ENCODE measurements at regions not wholly inside any gene's neighbourhood (a gene's known extent, or its start where the extent isn't known, plus 50 kb on each side); places are given as distances from the start of the nearest gene placed in this dataset.

DNA sequence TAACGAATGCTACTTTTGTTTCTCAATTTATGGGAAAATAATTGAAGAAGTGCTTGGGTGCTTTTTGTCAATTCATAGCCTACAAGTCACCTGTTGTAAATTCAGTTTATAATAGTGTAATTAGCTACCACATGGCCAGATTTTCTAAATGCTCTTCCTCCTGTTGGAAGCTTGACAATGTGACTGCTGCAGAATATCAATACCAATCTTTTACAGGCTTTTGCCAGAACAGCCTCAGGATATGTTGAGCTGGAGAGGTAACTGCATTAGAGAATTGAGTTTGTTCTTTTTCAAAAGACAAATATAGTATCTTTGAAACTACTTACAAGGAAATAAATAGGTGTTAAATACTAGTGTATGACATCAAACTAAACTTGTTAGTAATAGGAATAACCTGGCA is 277.8 kb downstream of the POU4F1 start:
- DNase-seq: no peak

DNA sequence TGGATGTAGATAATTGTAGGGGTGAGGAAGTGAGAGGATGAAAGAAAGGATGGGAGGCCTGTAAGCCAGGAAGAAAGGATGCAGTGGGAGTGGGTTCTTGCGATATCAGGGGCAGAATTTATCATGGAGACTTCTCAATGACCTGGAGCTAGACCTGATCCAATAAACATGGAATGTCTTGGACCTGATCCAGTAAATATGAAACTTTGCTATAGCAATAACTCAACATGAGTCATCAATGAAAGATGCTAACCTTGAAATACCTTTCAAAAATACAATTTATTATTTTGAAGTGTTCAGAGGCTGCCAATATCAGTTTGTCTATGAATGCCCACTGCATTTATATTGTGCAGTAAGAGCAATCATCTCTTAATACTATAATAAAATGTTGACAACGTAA is 279.5 kb downstream of the POU4F1 start:
- DNase-seq: no peak

DNA sequence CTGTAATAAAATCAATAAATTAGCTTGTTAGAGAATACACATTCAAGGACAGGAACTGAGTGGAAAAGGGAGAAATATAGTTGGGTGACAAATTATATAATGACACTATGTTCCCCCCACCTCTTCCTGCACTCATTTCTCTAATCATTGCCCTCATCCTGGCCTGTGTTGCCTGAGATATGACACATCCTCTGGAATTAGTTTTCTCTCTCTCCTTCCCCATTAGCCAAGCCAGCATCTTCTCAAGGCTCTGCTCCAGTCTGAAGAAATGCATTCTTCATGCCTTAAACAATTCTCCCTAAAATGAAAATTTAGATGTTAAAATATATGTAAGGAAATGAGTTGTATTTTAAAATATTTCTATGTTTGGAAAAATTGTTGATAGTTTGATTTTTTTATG is 280.3 kb downstream of the POU4F1 start:
- DNase-seq: no peak

DNA sequence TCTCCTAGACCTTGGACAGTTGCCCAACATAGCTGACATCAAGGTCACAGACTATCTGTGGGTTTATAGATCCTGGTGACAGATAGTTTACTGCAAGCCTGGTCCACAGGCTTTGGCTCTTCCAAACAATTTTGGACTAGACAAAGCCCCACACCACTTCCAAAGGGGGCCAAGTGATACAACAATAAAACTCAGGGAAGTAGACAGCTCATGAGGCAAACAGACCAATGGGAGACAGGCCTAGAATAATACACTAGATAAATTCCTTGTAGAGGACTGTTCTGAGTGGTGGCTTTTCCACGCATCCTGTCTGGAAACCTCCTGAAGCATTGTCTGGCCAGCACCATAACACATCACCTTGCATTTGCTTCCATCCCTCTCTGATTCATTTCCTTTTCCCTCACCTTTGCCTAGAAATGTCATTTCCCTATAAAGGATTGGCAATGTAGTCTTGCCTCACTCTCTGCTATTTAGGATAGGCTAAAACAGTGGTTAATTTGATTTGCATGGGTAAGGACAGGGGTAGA is 284.2 kb downstream of the POU4F1 start:
- no peak for DNase-seq

DNA sequence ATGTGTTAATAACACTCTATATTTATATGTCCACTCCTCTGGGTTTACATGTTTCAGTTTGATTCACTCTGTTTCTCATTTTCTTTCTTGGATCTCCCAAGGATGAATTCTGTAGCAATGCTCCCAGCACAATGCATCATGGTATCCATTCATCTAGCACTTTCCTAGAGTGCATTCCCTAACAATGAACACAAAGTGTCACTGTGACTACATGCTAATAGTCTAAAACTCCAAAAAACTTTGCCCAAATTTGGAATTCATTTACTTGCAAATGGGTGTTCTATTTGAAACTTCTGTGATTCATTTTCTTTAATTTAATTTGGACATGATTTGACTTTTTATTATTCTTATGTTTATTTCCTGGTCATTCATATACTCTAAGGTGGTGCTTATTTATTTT is 286.3 kb downstream of the POU4F1 start:
- DNase-seq: no peak

DNA sequence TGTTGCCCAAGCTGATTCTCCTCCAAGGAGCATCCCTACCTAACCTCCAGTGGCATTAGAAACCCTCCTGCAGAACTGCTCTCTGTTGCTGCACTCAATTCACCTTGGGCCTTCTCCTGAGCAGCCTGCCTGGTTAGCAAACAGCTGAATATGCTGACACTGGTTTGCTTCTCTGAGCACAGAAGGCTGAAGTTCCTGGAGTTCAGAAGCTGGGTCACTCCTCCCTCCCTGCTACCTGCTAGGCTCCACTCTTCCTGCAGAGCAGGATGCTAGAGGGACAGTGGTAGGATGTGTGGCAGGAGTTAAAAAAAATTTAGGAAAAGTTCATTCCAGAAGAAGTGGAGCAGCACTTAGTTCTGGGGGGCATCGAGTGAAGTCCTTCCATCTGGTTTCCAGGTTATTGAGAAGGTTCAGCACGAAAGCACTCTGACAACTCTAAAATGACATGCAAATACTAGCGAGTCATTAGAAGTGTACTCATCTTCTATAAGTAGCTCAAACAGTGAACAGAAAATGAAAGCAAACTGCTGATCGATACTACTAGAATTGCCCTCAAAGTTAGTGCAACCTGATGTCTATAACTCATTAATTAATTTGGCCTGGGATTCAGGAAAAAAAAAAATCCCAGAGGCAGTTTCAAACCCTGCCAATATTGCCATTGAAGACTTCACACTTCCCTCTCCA is 293.7 kb downstream of the POU4F1 start:
- no peak for DNase-seq

DNA sequence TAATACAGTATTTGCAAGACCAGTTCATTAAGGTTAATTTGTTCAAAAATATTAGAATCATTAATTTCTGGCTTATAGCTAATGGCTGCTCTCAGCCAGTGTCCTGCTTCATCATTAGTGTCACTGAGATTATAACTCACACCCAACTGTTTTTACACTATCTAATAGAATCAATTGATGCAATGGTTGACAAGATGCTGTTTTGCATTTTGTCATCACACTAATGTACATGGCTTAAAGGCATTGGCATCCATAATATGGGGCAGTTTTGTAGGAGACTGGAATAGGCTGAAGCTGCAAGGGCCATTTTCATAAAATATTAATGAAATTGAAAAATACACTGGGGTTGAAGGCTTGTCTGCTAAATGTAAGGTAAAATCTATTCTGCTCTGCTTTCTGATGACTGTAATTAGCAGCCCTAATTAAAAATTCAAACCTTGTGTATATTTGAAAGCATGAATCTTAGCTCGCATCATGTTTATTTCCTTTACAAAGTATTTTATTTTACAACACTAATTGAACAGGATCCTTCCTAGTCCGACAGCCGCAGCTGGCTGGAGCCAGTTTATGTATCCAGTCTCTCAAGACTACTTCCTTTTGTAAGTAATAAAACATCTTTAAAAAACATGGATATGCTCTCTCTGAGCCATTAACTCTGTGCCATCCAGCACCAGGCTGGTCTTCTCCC is 296.7 kb downstream of the POU4F1 start:
- no peak for DNase-seq

DNA sequence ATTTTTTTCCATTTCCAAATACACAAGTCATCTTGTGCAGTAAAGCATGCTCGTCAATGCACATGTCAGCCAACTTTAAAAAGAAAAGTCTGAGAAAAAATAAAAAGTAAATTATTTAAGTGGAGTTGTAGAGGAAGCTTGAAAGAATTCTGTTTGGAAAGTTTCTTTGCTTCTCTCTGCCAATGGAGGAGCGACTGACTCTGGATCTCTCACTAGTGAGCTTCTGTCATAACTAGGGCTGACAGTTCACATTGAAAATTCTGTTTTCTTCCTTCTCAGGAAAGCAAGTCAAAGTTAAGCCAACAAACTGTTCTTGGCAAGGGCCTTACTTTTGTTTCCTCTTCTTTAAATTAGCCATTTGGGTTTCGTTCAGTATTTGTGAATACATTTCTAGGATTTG is 298.2 kb downstream of the POU4F1 start:
- no peak for DNase-seq

DNA sequence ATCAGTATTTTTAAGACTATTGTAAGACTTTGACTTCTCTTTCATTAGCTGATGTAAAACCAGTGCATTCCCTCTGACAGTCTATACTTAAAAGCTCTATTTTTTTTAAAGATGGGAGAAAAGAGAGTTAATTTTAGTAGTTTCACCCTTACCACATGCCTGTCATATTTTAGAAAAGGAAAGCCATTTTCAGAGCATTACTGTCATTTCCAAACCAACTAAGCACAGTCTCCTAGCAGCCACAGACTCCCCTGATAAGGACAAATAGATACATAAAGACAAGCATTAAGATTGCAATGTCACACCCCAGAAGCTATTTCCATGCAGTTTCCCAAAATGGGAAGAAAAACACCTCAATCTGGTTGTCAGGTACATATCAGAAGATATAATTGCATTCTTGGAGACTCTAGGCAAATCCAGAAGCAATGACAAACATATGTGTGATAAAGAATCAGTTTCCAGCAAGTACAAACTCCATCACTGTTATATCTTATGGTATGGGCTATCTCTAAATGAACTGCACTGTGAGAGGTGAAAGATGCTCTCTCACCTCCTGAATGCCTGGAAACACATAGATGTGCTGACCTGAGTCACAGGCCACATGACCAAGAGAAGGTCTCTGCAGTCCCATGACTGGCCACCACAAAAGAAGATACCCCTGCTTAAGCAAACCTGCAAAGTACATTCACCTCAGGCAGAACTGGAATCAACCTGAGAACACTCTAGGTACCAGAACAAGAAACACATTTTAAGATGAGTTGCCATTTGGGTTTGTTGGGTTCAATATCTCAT is 303.3 kb downstream of the POU4F1 start:
- no peak for DNase-seq

DNA sequence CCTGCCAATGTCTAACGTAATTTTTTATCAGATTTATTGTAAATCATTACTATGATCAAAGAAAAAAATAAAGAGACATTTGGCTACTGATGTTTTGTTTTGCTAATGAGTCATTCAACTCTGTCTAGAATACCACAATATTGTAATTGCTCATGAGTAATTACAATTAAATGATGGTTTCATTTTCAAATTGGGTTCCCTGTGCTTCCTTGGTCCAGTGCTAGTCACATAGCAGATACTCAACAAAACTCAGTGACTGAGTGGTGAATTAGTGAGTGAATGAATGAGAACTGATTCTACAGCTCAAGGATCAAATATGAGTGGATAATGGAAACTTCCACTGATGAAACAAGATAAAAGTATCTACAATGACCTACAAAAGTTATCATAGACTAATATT is 304.7 kb downstream of the POU4F1 start:
- no peak for DNase-seq

DNA sequence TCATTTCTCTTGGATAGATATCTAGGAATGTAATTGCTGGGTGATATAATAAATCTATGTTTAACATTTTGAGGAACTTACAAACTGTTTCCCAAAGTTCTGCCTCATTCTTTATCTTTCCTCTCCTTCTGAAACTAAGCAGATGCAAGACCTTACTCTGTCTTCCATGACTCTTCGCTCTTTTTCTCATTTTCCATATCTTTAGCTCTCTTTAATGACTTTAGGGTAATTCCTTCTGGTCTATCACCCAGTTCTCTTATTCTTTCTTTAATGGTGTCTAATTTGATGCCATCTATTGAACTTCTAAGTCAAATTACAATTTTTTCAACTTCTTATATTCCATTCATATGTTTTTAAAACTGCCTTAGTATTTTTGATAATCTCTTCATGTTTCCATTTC is 316.6 kb downstream of the POU4F1 start:
- no peak for DNase-seq

DNA sequence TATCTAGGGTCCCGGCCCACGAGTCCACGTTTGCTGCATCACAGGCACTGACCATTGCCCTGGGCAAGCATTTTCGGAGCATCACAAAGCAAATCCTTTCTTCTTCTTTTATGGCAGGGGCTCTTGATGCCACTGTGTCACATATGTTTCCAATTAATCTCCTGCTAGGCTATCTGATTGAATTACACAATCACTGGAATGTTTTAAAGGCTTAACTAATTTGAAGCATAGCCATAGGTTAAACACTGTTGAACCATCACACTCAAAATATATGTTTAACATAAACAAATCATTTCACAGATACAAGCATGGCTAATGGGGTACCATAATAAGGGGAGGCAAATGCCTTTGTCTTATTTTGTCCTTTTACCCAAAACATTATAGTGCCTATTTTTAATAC is 338.3 kb downstream of the POU4F1 start:
- DNase-seq: no peak

DNA sequence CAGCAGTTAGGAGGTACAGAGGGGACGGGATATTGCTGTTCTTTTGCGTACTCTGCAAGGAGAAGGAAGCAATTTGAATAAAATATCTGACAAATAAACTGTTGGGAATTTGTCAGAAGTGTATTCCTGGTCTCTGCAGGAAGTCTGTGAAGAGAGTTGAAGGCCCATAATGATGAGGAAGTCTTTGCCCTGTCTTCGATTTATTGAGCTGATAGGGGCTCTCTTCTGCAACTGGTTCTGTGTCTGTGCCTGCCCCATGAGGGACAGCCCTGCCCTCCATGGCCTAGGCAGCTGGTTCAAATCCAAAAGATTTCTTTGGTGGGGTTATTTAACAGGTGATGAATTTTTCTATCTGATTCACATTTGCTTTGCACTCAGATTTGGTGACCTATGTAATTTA is 339.7 kb upstream of the EDNRB start:
- no peak for DNase-seq

DNA sequence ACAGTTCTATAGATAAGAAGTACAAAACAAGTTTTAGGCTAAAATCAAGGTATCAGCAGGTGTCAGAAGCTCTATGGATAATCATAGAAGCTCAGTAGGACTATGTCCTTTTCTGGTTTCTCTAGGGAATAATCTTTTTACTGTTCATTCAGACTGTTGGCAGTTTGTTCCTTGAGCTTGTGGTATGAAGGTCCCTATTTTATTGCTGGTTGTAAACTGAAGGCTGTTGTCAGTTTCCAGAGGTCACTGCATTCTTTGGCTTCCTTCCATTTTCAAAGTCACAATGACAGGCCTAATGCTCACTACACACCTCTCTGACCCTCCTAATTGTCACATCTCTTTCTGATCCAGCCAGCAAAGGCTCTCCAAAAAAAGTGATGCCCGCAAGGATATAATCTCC is 337.9 kb upstream of the EDNRB start:
- no peak for DNase-seq

DNA sequence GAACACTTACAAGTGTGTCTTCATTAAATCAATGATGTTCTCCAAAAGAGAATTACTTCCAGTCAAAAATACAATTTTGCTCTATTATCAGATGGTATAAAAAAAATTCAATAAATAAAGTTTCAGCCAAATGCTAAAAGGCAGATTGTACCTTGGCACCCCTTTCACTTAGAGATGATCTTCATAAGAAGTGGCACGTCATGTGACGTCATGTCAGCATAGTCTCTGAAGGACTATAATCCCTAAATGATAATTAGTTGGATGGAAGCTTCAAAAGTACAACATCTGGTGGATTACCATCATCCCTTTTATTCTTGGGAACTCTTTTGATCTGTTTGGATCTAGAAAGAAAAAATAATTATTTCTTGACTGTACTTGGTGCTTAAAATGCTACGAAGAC is 335.5 kb upstream of the EDNRB start:
- DNase-seq: no peak

DNA sequence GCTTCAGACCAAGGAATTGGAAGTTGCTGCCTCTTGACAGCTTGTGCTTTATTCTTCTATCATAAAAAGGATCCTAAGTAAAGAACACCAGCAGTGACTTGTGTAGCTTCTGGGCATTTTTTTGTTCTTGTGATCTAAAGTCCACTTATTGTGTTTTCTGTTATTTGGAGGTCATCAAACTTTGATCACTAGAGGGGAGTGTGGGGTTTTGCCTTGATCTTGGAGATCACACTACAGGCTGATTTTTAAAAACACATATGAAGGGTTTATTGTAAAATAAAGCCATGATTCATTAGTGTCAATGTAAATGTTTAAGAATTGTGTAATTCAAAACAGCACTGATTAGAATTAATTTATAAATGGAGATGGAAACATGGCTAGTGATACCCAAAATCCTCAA is 328.7 kb upstream of the EDNRB start:
- no peak for DNase-seq

DNA sequence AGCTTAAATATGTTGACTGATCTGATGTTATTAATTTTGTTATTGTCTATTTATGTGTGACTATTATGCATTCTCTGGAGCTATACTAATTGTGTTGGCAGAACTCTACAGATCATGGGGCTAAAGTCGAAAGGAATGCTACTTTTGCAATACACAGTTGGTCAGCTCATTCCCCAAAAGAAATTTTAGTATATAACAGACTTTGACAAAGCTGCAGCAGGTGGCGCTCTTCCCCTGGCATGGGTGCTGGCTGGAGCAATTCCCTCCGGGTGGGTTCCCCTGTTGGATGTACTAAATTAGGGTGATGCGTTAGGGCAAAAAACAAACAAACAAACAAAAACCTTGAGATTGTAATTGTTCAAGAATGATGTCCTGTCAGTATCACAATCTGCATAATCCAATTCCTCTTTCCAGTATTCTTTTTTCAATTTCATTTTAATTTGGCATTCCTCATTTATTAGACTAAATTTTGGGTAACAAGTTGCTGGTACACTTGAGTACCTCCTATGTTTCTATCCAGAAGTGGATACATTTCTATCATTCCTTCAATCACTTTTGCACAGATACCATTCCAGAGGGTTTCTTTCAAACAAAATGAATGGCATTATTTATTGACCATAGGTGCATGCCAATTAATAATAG is 322.8 kb upstream of the EDNRB start:
- DNase-seq: no peak

DNA sequence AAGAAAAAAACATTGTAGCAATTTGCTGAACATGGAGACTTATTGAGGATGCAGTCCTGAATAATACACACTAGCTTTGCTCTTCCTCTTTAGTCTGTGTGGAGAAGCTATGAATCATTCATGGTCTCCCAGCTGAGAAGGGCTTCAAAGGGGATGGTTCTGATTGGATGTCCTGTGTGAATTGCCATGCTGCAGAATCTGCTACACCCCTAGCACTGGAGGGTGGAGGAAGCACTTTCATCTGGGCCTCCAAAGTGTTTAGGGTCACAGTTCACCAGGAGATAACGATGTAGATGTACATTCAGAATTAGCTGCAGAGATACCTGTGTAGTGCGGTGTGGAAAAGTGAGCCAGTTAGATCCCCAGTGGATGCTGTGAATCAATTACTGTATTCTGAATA is 321.1 kb upstream of the EDNRB start:
- no peak for DNase-seq

DNA sequence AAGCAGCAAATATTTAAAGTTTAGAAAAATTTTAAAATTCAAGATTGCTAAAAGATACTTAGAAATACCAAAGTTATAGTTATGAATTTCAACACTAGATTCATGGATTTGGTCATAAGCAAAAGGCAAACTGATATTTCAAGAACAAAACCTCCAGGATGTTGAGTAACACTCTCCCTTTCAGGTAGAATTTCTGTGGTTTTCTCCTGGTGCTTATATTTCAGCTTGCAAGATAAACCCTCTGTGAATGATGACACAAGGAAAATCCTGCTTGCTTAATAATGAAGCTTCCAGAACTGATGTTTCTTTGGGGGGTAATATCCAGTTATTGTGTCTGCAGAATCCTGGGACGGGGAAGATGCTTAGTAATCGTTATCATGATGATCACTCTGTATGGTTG is 320.3 kb upstream of the EDNRB start:
- DNase-seq: no peak

DNA sequence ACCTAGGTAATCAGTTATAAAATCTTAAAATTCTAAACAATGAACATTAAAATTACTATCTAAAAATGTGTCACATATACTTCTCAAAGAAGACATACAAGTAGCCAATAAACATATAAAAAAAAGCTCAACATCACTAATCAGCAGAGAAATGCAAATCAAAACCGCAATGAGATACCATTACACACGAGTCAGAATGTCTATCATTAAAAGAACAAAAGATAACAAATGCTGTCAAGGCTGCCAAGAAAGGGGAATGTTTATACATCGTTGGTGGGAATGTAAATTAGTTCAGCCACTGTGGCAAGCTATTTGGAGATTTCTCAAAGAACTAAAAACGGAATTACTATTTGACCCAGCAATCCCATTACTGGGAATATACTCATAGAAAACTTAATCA is 310.3 kb upstream of the EDNRB start:
- DNase-seq: no peak

DNA sequence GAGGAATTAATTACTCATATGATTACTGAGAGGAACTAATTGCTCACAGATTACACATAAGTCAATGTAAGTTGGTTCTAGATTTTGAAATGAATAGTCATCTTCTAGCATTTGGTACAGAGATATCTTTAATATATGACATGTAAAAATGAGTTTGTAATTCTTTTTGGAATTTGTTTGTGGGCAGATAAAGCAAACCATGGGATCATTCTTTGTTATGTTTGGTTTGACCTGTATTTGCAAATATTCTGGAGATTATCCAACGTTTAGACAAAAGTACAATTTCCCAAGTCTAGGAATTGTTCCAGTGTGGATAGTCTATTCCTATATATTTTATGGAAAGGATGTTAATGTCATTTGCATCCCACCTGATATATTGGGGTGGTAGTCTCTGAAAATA is 309.6 kb upstream of the EDNRB start:
- DNase-seq: no peak

DNA sequence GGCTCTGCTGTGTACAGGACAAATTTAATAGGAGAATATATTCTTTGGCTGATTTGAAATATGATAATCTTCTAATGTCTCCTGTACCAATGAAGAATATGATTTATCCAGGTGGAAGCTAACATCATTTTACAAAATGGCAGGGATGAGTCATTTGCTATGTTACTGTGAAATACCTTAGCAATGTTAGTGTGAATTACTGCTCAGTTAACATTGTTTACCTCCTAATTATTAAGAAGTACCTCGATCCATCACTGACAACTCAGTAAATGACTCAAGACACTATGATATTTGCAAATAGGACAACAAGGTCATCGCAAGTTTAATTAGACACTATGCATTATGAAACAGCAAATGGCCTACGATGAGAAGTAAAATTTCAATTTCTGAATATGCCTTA is 309.1 kb upstream of the EDNRB start:
- DNase-seq: no peak

DNA sequence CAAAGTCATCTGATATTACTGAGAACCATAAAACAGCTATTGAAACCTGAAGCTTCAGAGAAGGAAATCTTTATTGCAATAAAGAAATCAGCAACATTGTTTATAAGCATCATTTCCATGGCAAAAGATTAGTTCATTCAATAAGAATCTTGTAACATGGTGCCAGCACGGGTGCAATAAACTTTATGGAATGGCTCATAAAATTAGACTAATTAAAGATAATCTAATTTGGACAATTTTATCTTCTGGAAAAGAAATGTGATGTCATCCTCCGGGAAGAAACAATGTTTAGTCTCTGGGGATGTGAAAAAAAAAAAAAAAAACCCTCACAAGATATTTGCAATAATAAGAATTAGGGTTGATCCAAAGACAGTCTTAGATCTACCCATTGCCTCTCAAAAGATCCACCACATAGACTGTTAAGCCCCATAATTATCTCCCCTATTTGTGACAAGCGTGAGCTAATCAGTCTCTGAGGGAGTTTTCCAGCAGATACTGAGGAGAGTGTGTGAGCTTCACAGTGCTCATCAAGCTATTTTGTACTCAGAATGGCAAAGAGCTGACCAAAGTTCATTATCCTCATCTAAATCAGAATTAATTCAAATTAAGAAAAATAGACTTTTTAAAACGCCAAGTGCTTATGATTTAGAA is 297.0 kb upstream of the EDNRB start:
- DNase-seq: no peak
